A673 (cell line): ENCODE measurements at regions not wholly inside any gene's neighbourhood (a gene's known extent, or its start where the extent isn't known, plus 50 kb on each side); places are given as distances from the start of the nearest gene placed in this dataset.

ENCODE experiments used
- BruUV-seq: library from RNA; stranded (reverse); fragments of 400-500 nt; replicated peaks from 2 replicates; lab custom pipeline; 2021; lab: Mats Ljungman, UMichigan
- CTCF ChIA-PET: fragments of 300-600 bp; sonication (Branson Sonifier 250); formaldehyde crosslinking; loops from one replicate; lab custom pipeline; 2022; ENCODE audit warnings: antibody characterized with exemption; lab: Charles Lee
- POLR2A ChIA-PET: fragments of 300-600 bp; sonication (Branson Sonifier 250); formaldehyde crosslinking; loops from one replicate; lab custom pipeline; 2022; ENCODE audit warnings: antibody characterized with exemption; ENCODE audit not compliant: low non-redundant PET; lab: Charles Lee
- DNase-seq: peaks from one replicate; pipeline ENCODE4 v3.0.0-alpha.2; 2015; ENCODE audit warnings: low spot score
- H3K27ac ChIP-seq: fragments of 200-600 bp; sonication (generic); 2 replicates; pipeline ENCODE4 v1.5.1; 2016; ENCODE audit warnings: mixed run types, low read depth, mild to moderate bottlenecking, mixed read lengths, antibody characterized with exemption, low read length; ENCODE audit not compliant: poor library complexity, severe bottlenecking
- H3K27me3 ChIP-seq: fragments of 200-600 bp; sonication (generic); replicated peaks from 2 replicates; pipeline ENCODE4 v1.6.1; 2017; ENCODE audit warnings: mixed run types, low read depth, mild to moderate bottlenecking, mixed read lengths, antibody characterized with exemption, low read length; ENCODE audit not compliant: insufficient read depth, poor library complexity
- H3K36me3 ChIP-seq: fragments of 200-600 bp; sonication (generic); 2 replicates; pipeline ENCODE4 v1.6.1; 2016; ENCODE audit warnings: mixed run types, mild to moderate bottlenecking, mixed read lengths, antibody characterized with exemption, low read length; ENCODE audit not compliant: insufficient read depth, poor library complexity, severe bottlenecking
- H3K4me1 ChIP-seq: fragments of 200-600 bp; sonication (generic); 2 replicates; pipeline ENCODE4 v1.6.1; 2017; ENCODE audit warnings: mixed run types, mild to moderate bottlenecking, mixed read lengths, antibody characterized with exemption, low read length; ENCODE audit not compliant: insufficient read depth, poor library complexity, severe bottlenecking
- H3K4me3 ChIP-seq: fragments of 200-600 bp; sonication (generic); 2 replicates; pipeline ENCODE4 v1.5.1; 2016; ENCODE audit warnings: low read depth, mixed run types, mild to moderate bottlenecking, mixed read lengths, low read length; ENCODE audit not compliant: poor library complexity, severe bottlenecking
- H3K9me3 ChIP-seq: fragments of 200-600 bp; sonication (generic); 2 replicates; pipeline ENCODE4 v1.6.1; 2016; ENCODE audit warnings: mixed run types, low read depth, mild to moderate bottlenecking, mixed read lengths, antibody characterized with exemption, low read length; ENCODE audit not compliant: poor library complexity, severe bottlenecking
- EZH2 ChIP-seq: fragments of 200-600 bp; sonication (generic); IDR thresholded peaks from 2 replicates; pipeline ENCODE4 v1.6.1; 2017; ENCODE audit warnings: borderline replicate concordance, low read depth, mild to moderate bottlenecking, mixed read lengths, antibody characterized with exemption, low read length; ENCODE audit not compliant: poor library complexity, severe bottlenecking
- intact Hi-C: fragments of 100-400 bp; cut with micrococcal nuclease; formaldehyde crosslinking; loops from one replicate; pipeline ENCODE4 v1.10.0; 2022; ENCODE audit not compliant: unreplicated experiment
- TF ChIP-seq, protein P1 (sequence below): fragments of 300-800, 200-600 bp; sonication (generic); conservative IDR thresholded peaks from 2 replicates; pipeline ENCODE4 v1.5.1; 2017; ENCODE audit warnings: low read depth, mild to moderate bottlenecking, antibody characterized with exemption, low read length, moderate library complexity, mixed read lengths

DNA sequence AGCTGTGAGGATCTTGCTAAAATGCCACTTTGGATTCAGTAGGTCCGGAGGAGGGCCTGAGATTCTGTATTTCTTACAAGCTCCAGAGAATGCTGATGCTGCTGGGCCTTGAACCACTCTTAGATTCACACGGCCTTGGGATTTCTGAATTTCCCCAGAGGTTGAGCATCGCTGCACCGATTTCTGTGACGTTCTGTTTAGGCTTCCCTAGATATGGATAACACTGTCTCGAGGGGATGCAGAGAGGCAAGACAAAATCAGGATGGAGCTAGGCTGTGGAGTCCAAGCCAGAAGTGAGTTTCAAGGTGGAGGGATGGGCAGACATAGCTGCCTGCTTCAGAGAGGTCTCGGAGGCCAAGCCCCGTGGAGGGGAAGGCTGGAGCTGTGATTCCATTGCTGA, 415.9 kb upstream of the PROX1 start:
- ChIA-PET CTCF (no interaction called here), POLR2A (no interaction called here)
- no peaks in the 10 kb centered on the region for H3K36me3 ChIP-seq
- no peak for DNase-seq
- H3K4me1 ChIP-seq = no peaks in the 10 kb centered on the region
- H3K27me3 ChIP-seq = peaks cover 10% of the 10 kb centered on the region
- H3K9me3 ChIP-seq = no peaks in the 10 kb centered on the region
- H3K27ac ChIP-seq = no peak overlapping the region
- BruUV-seq = no TSS peak
- TF ChIP-seq, protein P1, sequence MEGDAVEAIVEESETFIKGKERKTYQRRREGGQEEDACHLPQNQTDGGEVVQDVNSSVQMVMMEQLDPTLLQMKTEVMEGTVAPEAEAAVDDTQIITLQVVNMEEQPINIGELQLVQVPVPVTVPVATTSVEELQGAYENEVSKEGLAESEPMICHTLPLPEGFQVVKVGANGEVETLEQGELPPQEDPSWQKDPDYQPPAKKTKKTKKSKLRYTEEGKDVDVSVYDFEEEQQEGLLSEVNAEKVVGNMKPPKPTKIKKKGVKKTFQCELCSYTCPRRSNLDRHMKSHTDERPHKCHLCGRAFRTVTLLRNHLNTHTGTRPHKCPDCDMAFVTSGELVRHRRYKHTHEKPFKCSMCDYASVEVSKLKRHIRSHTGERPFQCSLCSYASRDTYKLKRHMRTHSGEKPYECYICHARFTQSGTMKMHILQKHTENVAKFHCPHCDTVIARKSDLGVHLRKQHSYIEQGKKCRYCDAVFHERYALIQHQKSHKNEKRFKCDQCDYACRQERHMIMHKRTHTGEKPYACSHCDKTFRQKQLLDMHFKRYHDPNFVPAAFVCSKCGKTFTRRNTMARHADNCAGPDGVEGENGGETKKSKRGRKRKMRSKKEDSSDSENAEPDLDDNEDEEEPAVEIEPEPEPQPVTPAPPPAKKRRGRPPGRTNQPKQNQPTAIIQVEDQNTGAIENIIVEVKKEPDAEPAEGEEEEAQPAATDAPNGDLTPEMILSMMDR = no peak
- no peak for TF ChIP-seq EZH2
- H3K4me3 ChIP-seq = no peak overlapping the region
- intact Hi-C loops = no loop called here

DNA sequence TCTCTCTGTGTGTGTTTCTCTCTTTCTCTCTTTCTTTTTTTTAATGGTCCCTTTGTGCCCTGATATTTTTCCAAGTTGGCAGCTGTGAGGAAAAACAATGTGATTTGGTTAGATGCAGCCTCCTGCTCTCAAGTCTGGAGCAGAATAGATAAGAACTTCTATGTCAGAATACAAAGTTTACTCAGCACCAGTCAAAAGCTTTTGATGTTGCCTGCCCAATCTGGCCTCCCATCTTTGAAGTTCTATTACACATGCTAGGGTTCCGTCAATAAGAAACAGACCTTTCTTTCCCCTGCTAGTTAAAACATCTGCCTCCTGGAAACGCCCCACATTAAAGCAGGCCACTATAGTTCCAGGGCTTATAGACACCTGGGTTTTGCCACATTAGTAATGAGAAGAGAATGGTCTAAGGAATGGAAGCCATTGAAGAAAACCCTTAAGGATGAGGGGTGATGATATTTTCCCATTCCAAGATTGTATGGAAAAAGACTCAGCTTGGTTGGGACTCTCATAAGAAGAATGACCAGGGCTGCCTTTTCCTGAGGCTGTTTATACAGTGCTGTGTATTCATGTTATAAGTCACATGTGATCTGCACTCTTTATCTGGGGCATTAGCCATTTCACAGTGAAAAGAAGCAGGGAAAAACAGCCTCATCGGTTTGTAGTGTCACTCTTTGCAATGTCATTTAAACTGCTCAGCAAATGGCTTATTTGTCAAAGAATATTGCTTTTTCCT, 414.7 kb upstream of the PROX1 start:
- ChIA-PET CTCF (no interaction called here), POLR2A (no interaction called here)
- TF ChIP-seq, protein P1 = no peak
- TF ChIP-seq EZH2 = no peak
- no peak for DNase-seq
- no peak overlapping the region for H3K4me3 ChIP-seq
- no TSS peak for BruUV-seq
- H3K36me3 ChIP-seq = no peaks in the 10 kb centered on the region
- H3K27me3 ChIP-seq = peaks cover 10% of the 10 kb centered on the region
- no peaks in the 10 kb centered on the region for H3K9me3 ChIP-seq
- intact Hi-C loops = no loop called here
- H3K4me1 ChIP-seq = no peaks in the 10 kb centered on the region
- H3K27ac ChIP-seq = no peak overlapping the region

DNA sequence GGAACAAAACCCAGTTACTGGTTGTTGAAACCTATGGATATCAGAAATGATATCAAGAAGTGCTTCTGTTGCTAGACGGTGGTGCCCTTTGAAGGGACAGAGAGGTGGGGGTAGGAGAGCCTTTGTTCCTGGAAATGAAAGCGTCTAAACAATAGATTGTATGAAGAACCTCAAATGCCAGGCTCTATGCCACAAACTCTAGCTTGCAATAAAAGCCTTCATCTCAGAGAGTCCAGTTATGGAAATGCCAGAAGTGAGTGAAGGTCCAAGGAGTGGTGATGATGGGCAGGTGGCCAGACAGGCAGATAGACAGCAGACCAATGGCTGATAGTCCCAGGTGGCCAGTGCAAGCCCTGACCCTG, 414.1 kb upstream of the PROX1 start:
- no TSS peak for BruUV-seq
- Histone ChIP-seq H3K4me1 (no peaks in the 10 kb centered on the region), H3K36me3 (no peaks in the 10 kb centered on the region), H3K4me3 (no peak overlapping the region), H3K27me3 (peaks cover 10% of the 10 kb centered on the region), H3K27ac (no peak overlapping the region), H3K9me3 (no peaks in the 10 kb centered on the region)
- POLR2A ChIA-PET = no interaction called here
- CTCF ChIA-PET = no interaction called here
- TF ChIP-seq EZH2 = no peak
- TF ChIP-seq, protein P1 = no peak
- DNase-seq = no peak
- intact Hi-C loops = no loop called here
